ENCODE measurements at regions not wholly inside any gene's neighbourhood (a gene's known extent, or its start where the extent isn't known, plus 50 kb on each side); places are given as distances from the start of the nearest gene placed in this dataset.

- no peak overlapping the region for H3K27ac ChIP-seq
- no peak for TF ChIP-seq CTCF (IDR thresholded peaks at IDR 0.05)
- ATAC-seq (ENCODE audit: insufficient number of reproducible peaks, low FRiP score, low read depth) (no peak), DNase-seq (ENCODE audit: low spot score) (no peak)
- H3K4me1 ChIP-seq (ENCODE audit: control insufficient read depth in 1 of 2, low read depth in 2 of 2): no peaks in the 10 kb centered on the region
- H3K36me3 ChIP-seq: no peaks in the 10 kb centered on the region
- H3K9me3 ChIP-seq: no peaks in the 10 kb centered on the region
- no peak overlapping the region for H3K4me3 ChIP-seq
- H3K27me3 ChIP-seq (replicated peaks; ENCODE audit: insufficient read depth): no peaks in the 10 kb centered on the region
Observed at GRCh38 chr7:121587435-121587834, 191.3 kb upstream of the FAM3C start.

DNA sequence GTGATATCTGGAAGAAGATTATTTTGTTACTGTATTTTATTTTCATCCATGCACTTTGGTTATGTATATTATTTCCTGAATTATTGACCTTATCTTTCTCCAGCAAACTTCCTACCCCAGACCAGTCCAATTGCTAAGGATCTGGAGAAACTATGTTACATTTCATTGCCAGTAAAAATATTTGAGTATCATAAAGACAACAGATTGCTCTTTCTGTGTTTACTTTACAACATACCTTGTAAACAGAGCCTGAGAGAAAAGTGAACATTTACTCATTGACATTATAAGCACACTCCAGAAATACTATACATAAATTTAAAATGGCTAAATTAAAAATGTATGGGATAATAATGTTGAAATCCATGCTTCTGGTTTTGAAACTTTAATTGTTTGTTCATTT lies 186.2 kb upstream of the FAM3C start:
- no peaks in the 10 kb centered on the region for H3K27me3 ChIP-seq (replicated peaks; ENCODE audit: insufficient read depth)
- H3K36me3 ChIP-seq: no peaks in the 10 kb centered on the region
- DNase-seq (ENCODE audit: low spot score) (no peak), ATAC-seq (ENCODE audit: insufficient number of reproducible peaks, low FRiP score, low read depth) (no peak)
- H3K4me3 ChIP-seq: no peak overlapping the region
- no peak for TF ChIP-seq CTCF (IDR thresholded peaks at IDR 0.05)
- H3K9me3 ChIP-seq: no peaks in the 10 kb centered on the region
- no peak overlapping the region for H3K27ac ChIP-seq
- no peaks in the 10 kb centered on the region for H3K4me1 ChIP-seq (ENCODE audit: control insufficient read depth in 1 of 2, low read depth in 2 of 2)

DNA sequence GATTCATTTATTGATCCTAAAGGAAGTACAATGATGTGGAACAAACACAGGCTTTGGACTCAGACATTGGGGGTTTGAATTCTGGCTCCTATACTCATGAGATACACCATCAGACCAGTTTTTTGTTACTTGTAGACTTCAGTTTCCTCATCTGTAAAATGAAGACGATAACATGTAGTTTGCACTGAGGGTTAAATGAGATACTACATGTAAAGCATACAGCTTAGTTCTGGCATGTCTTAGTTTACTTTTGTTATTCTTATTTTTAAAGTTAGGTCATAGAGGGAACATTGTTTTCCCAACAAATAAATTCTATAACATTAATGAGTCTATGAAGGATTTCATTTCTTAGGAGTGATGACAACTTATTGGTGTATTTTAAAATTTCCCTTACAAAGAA lies 183.5 kb upstream of the FAM3C start:
- no peaks in the 10 kb centered on the region for H3K27me3 ChIP-seq (replicated peaks; ENCODE audit: insufficient read depth)
- H3K27ac ChIP-seq: no peak overlapping the region
- H3K9me3 ChIP-seq: no peaks in the 10 kb centered on the region
- no peaks in the 10 kb centered on the region for H3K36me3 ChIP-seq
- ATAC-seq (ENCODE audit: insufficient number of reproducible peaks, low FRiP score, low read depth): no peak
- DNase-seq (ENCODE audit: low spot score): no peak
- H3K4me3 ChIP-seq: no peak overlapping the region
- no peaks in the 10 kb centered on the region for H3K4me1 ChIP-seq (ENCODE audit: control insufficient read depth in 1 of 2, low read depth in 2 of 2)
- TF ChIP-seq CTCF (IDR thresholded peaks at IDR 0.05): no peak

DNA sequence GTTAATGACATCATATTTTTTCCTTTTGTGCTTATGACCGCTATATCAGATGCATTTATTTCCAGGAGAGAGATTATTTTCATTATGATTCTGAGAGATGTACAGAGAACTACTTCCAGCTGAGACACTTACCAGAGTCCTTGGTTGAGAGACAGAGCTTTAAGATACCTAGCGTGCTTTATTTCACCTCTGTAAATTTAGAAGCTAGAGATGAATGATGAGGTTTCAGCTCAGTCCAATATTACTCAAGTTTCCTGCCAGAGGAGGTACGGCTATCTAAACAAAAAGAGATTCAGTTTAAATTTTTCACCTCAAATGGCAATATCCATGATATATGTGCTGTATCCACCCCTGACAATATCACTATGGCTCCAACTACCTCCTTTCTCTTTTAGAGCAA lies 182.6 kb upstream of the FAM3C start:
- no peak for TF ChIP-seq CTCF (IDR thresholded peaks at IDR 0.05)

GRCh38 chr7:121576148-121576917 lies 180.2 kb upstream of the FAM3C start:
- ATAC-seq (ENCODE audit: insufficient number of reproducible peaks, low FRiP score, low read depth): no peak
- Histone ChIP-seq H3K27me3 (replicated peaks; ENCODE audit: insufficient read depth) (no peaks in the 10 kb centered on the region), H3K36me3 (no peaks in the 10 kb centered on the region), H3K27ac (no peak overlapping the region), H3K9me3 (no peaks in the 10 kb centered on the region), H3K4me1 (ENCODE audit: control insufficient read depth in 1 of 2, low read depth in 2 of 2) (no peaks in the 10 kb centered on the region), H3K4me3 (no peak overlapping the region)
- TF ChIP-seq CTCF (IDR thresholded peaks at IDR 0.05): no peak
- no peak for DNase-seq (ENCODE audit: low spot score)

More for the DNA sequence above, 182.6 kb upstream of the FAM3C start:
- Histone ChIP-seq H3K4me3 (no peak overlapping the region), H3K27me3 (replicated peaks; ENCODE audit: insufficient read depth) (no peaks in the 10 kb centered on the region), H3K9me3 (no peaks in the 10 kb centered on the region), H3K36me3 (no peaks in the 10 kb centered on the region), H3K27ac (no peak overlapping the region), H3K4me1 (ENCODE audit: control insufficient read depth in 1 of 2, low read depth in 2 of 2) (no peaks in the 10 kb centered on the region)
- no peak for DNase-seq (ENCODE audit: low spot score)
- ATAC-seq (ENCODE audit: insufficient number of reproducible peaks, low FRiP score, low read depth): no peak
